ENCODE measurements at regions not wholly inside any gene's neighbourhood (a gene's known extent, or its start where the extent isn't known, plus 50 kb on each side); places are given as distances from the start of the nearest gene placed in this dataset.

DNA sequence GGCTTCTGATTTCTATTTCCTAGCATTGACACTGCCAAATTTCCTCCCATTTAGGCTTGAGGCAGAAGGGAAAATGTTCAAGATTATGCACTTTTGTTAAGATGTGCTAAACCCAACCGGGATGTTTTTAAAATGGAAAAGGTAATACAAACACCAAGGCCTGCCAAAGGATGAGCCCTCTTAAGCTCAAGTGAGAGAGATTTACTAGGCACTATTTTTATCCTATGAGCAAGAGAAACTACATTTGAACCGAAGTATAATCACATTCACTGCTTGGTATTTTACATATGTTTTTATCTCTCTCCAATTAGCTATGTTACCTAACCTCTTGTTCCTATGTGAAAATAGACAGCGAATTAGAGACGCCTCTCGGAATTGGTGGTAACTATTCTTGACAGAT, 295.8 kb downstream of the GABRB3 start:
- DNase-seq: no peak

DNA sequence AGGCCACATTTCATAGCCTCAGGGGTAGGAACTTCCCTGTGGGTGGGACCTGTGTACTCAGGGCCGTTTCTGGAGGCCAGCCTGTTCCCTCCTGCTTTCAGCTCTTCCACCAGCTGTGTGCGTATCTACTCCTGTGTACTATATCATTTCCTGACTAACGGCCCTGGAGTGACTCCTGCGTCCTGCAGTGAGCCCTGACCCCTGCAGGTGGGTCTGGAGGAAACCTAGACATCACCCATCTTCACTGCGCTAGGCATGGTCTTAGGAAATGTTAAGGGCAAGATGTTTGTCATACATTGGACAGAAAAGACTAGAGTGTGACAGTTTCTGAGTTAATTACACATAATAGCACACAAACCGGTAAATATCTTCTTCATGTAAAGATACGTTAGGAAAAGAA, 297.3 kb downstream of the GABRB3 start:
- DNase-seq: no peak

DNA sequence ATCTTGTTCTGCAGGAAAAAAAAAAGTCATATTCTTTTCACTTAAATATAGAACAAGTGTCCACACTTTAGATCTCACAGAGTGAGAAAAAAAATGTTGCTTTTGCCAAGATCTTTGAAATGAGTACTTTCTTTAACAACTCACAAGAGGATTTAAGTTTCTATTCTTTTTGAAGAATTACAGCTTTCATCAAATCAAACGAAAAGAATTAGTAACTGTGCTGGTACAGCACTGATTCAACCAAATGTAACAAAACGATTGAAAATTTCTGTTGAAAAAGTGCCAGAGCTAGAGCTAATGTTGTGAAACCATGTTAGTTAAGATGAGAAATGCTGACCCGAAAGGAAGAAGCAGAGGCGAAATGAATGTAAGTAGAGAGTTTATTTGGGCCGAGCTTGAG, 300.2 kb downstream of the GABRB3 start:
- no peak for DNase-seq

DNA sequence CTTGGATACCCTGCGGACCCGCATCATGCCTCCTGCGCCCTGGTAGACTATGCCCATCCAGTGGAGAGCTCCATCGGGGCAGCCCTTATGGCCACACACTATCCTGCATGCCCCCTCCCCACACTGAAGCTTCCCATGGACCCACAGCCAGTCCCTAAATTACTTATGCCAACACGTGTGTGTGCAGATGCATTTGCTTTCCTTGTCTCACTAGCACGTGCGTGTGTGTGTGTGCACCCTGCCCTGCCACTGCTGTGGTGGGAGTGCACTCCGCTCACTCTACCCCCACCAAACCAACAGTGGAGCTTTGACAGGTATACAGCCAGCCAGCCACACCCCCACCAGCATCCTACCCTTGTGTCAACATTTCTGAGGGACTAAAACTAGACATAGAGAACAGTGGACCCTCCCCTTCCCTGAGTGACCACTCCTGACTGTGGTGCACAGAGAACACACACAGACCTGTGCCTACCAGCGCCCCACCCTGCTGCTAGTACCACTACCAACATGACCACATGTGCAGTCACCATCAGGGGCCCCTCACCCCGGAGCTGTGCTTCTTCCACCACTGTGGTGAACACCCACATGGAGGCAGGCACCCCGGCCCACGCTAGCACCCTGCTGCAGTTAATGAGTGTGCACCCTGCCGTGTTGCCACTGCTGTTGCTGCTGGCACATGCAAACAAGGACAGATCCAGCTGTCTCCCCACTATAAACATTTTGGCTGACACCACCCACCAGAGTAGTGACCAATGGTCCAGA, 310.8 kb downstream of the GABRB3 start:
- no peak for DNase-seq

DNA sequence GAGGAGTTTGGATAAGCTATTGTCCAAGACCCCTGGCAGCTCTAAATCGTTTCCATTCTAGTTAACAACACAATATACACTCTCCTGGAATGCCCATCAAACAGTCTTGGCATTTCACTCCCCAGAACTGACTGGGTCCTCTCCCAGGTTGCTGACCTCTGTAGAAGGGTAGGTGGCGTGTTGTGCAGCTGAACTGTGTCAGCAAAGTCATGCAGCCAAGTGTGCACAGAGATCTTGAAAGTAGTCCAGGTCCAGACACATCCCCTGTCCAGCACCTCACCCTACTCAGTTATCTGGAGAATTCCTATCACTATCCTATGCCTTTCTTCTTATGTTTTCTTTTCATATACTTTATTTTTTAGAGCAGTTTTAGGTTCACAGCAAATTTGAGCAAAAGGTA, 312.7 kb downstream of the GABRB3 start:
- no peak for DNase-seq

DNA sequence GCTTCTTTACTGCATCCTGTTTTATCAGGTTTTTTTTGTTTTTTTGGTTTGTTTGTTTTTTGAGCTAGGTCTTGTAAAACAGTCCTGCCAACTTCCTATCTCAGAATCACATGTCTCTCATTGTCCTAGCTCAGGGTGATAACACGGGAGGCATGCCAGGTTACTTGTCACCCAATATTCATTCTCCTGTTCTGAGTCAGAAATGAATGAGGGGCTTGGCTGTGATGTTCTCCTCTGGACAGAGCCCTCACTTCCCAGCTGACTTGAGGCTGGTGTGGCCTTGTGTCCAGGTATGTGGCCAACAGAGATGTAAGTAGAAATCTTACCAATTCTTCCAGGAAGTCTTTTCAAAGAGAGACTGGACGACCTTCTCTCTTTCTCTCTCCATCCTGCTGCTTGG, 317.0 kb downstream of the GABRB3 start:
- DNase-seq: no peak

DNA sequence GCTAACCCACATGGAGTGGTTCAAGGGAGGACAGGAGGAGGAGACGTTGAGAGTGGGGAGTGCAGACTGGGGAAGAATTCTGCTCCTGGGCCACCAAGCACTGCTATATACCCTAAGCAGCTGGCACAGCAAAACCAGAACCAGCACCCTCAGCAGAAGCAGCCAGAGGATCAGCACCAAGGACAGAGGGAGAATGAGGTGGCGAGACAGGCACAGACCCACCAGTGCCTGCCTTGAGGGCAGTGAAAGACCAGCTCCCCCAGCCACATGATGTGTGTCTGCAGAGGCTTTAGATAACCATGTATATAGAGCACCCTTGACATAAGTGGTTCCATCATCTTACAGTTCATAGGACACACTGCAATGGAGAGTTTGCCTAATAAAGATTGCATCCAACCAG, 319.0 kb downstream of the GABRB3 start:
- no peak for DNase-seq

DNA sequence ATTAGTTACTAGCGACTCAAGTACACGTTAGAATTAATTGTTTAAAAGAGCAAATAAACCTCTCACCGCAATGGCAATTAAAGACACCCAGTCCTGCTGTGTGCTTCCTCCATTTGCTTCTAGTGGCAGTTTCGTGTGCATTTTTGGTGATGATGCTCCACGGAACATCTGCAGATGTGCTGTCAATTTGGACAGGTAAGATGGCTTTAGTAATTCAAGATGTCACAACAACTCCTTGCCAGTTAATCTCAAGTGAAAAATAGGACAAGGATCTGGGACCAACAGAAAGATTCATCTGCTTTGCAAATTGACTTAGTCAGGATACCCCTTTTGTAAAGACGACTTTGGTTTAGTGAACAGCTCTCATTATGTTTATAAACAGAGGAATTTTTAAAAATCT, 320.9 kb downstream of the GABRB3 start:
- no peak for DNase-seq

DNA sequence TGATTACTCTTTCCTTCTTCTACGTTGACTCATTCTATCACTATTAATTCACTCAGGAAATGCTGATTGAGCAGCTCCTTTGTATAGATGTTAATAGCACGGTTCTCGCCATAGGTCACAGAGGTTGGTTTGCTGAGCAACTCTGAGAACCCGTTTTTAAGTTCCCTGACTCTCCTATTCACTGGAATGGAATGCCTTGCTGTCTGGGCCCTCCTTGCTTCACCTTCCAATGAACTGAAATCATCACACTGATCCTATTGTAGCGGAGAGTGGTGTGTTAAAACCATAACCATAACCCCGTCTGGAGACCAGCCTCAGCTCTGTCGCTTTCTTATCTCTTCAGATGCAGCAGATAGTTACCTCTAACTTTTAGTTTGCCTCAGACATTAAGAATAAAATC, 323.6 kb downstream of the GABRB3 start:
- DNase-seq: no peak

DNA sequence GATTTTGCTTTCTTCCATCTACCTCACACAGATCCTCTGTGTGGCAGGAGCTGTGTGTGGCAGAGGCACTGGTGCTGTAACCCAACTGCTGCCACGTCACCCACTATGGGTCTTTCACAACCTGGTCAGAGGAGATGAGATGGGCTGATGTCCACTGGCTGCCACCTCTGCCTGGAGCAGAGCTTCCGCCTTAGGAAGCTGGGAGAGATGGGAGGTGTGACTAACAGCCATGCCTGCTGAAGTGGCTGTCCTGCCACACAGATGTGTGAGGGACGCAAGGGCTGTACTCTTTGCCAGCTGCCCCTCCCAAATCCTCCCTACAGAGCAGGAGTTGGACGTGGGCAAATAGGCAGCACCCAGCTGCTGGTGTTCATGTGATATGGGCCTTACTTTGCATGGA, 329.5 kb downstream of the GABRB3 start:
- DNase-seq: no peak

DNA sequence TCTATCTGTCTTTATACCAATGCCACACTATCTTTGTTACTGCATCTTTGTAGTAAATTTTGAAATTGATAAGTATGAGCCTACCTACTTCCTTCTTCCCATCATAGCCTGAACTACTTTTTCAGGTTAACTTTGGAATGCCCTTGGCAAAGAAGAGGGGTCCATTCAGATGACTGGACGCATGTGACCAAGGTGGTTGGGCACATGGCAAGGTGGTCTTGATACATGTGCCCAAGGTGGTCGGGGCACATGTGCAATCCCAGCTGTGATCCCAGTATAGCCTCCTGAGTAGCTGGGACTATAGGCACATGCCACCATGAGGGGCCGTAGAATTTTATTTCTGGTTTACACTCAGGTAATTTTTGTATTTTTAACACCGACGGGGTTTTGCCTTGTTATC, 330.2 kb downstream of the GABRB3 start:
- DNase-seq: no peak

DNA sequence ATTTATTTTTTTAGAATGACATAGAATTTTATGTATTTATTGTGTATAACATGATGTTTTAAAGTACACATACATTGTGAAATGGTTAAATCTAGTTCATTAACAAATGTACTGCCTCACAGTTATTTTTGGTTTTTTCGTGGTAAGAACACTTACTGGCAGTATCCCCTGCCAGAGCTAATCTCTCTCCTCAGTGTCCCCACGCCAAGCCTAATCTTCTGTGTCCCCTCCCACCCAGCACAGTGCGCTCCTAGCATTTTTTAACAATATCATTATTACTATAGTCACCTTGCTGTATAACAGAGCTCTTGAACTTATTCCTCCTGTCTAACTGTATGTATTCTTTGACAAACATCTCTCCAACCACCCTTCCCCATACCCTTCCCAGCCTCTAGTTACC, 333.2 kb downstream of the GABRB3 start:
- DNase-seq: no peak

DNA sequence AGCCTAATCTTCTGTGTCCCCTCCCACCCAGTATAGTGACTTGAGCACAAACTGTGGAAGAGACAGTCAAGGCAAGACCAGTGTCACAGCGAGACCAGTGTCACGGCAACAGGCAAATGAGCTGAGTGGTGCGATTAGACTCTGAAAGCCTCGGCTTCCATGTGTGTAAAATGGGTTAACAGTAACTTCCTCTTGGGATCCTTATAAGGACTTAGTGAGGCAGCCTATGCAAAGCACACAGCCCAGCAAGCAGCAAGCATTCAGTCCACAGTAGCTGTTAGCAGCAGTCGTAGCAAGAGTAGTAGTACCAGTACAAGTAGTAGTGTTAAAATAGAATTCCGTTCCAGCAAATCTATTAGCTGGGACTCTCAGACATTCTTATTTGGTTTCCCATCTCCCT, 334.1 kb downstream of the GABRB3 start:
- no peak for DNase-seq

DNA sequence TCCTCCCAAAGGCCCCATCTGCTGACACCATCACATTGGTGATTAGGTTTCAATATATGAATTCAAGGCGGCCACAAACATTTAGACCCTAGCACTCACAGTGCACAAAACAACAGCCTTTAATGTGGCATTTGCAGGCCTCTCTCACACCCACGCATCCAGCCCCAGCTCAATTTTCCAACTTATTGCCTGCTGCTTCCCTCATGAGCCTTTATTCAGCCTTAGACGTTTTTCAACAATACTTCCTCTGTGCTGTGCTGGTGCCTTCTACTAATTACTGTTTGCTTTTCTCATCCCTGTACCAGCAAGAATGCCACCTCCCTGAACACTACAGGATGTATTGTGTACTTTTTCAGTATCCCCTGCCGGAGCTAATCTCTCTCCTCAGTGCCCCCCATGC, 334.6 kb downstream of the GABRB3 start:
- no peak for DNase-seq

DNA sequence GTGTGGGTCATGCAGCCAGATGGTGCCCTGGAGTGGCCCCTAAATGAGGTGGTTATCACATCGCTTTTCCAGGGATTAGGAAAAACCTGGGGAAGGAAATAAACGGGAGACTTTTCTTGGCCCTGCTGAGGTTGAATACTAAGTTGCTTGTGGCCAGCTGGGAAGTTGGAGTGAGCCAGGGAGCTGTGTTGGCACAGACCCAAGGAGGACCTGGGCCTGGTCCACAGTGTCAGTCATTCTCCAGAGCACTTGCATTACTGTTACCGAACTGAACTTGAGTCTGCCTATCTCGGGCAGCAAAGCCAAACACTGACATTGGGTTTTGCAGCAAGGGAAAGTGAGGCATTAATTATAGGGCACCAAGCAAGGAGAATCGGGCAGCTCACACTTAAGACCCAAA, 339.0 kb downstream of the GABRB3 start:
- no peak for DNase-seq

DNA sequence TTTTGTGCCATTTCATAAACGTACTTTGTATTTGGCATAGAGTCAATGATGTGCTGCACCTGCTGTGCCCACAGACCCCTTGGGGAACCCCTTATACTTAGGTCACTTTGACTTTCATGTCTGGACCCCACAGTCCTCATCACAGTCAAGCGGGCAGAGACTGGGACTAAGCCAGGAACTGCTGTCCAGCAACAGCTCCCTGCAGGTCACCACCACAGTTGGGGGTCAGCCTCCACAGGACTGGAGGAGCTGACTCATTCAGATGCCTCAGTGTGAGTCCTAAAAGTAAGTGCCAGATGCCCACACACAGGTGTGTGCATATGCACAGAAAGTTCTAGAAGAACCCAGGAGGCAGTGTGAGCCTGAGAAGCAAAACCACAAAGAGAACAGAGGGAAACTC, 339.8 kb downstream of the GABRB3 start:
- no peak for DNase-seq

DNA sequence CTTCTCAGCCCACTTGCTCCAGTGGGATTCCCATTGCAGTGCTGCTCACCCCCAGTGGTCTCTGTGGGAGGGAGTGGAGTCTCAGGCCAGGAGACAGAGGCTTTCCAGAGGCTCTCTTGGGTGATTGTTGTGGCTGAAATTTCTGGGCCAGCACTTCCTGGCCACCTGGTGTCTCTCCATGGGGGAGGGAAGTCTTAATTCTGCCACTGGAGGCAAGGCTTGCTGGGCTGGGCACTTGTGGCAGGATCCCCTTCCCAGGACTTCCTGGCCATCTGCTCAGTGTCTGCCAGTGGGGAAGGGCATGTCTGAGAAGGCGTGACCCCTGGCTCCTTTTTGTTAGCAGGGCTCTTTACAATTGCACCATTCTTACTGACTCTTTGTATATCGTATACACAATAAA, 351.8 kb downstream of the GABRB3 start:
- DNase-seq: no peak

DNA sequence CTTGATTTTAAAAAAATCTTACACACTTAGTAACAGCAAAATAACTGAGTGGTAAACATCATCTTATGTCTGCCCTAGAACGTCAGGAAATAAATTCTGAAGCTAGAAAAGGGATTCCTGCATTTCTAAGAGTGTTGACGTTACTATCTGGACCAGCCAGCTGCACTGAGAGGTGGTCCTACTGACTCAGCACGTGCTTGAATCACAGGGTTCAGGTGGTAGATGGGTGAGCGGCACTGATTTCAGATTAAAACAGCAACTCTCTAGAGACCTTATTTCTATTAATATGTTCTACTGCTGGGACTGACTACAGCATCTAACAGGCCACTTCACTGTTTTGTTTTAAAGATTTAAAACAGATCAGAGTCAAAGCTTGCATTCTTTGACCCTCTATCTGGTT, 377.2 kb downstream of the GABRB3 start:
- DNase-seq: no peak

DNA sequence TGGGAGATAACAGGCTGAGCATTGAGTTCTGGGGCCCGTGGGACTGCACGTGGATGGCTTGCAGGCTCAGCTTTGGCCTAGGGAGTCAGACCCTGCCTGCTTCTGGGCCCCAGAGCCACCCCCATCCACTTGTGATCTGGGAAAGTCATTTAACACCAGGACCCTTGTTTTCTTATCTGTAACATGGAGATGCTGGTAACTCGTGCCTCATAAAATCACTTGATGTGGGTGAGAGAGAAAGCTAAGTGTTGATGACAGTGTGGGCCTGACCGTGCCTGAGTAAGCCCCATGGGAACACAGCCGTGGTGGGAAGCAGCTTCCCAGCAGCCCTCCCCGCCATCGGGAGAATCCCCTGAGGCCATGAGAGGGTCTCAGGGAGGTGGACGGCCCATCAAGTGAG, 378.1 kb downstream of the GABRB3 start:
- DNase-seq: no peak

DNA sequence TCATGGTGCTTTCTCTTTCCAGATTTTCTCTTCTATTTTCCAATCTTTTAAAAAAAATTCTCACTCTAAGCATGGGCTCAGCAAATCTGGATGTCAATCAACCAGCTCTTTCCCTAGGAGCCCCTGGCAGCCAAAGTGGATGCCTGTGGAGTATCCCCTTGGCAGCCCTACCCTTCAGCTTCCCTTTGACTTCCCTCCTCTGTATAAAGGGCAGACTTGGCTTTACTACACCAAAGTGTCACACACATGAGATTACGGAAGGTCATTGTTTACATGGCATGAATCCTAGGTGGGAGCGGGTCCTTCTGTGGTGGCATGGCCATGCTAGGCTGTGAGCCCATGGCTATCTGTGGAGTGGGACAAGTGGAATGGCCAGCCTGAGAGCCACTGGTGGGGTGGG, 379.9 kb downstream of the GABRB3 start:
- DNase-seq: no peak

DNA sequence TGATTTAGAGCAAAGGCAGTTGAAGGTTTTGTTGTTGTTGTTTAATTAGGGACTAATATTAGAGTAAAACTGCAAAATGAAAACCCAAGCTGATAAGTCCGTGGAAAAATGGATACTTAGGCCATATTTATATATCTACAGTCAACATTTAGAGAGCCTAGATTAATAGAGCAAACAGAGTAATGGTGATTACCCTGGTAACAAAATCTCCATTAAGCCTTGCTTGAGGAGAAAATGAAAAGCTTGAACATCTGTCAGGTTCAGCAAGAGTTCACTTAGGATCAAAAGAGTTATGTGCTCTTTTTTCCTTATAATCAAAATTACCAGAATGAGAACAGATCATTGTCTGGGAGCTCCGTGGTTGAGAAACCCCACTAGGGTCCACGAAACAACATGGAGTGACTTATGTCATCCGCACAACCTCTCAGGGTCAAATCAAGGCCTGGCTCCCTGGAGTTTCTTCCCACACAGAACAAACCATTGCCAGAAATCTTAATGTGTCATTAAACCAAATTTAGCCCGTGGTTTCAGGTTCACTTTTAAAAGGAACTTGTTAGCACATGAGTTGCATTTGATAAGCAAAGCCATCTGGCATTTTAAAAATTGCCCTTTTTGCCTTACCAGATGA, 381.2 kb downstream of the GABRB3 start:
- no peak for DNase-seq

DNA sequence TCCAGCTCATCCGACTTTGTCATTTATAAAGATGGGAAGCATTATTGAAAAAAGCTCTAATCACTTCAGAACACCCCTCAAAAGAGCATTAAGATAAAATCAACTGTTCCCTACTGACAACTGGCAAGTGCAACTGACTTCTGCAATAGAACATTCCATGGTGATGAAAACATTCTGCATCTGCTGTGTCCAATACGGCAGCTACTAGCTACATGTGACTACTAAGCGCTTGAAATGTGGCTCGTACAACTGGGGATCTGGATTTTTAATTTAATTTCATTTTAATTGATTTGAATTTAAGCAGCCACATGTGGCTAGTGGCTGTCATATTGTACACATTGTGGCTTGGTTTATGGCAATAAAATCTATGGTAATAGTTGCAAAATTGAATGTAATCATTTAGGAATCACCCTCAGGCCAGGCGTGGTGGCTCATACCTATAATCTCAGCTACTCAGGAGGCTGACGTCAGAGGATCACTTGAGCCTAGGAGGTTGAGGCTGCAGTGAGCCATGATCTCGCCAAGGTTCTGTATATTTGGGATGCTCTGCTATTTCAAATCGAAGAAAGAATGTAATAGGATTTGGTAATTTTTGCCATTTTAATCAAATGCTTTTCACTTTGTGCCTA, 390.3 kb downstream of the GABRB3 start:
- DNase-seq: peak; percentile 20

DNA sequence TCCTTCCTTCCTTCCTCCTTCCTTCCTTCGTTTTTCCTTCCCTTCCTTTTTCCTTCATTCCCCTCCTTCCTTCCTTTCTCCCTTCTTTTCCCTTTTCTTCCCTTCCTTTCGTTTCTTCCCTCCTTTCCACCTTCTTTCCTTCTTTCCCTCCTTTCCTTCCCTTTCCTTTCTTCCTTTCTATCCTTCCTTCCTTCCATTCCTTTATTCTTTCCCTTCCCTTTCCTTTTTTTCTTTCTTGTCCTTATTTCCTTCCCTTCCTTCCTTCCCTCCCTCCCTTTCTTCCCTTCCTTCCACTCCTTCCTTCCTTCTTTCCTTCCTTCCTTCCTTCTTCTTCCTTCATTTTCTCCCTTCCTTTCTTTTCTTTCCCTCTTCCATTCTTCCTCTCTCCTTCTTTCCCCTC, 394.6 kb downstream of the GABRB3 start:
- DNase-seq: no peak

DNA sequence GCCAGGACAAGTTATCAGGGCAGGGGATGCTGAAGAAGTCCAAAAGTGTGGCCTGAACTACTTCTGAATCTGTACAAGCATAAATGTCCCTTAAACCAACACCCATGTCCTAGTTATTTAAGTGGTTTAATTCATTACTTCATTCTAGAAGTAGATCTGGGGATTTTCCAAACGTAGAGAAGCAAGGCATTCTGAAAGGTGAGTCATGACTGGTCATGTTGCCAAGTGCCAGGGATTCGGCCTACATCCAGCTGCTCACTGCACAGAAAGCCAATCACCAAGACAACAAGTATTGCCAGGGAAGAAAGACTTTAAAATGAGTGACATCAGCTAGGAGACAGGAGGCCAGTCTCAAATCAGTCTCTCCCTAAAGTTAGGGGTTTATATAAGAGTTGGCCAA, 396.6 kb downstream of the GABRB3 start:
- DNase-seq: no peak

DNA sequence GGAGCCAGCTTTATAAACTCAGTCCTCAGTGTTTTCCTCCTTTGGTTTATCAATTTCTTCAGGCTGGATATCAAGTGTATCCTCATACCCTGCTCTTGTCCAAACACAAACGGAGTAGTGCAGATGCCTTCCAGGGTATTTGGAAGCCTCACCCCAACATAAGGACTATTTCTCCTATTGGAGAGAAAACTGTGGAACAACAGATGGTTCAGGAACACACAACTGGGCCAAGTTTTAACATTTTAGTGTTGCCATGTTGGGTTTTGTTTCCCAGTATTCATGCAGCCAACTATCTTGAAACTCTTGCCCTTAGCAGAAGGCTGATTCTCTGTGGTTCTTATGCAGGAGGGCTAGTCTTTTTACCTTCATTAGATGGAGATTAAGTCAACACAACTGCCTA, 398.1 kb downstream of the GABRB3 start:
- DNase-seq: no peak
